Suprapubic skin (tissue), 4 donors: ENCODE measurements at regions not wholly inside any gene's neighbourhood (a gene's known extent, or its start where the extent isn't known, plus 50 kb on each side); places are given as distances from the start of the nearest gene placed in this dataset.

ENCODE experiments used
- EP300 ChIP-seq: sonication (generic); formaldehyde crosslinking; IDR thresholded peaks from one replicate; pipeline ENCODE4 v1.6.1; 2017; ENCODE audit warnings: antibody characterized with exemption
- POLR2A ChIP-seq, 2 donors: fragments of 450-650 bp; IDR thresholded peaks; one replicate each; pipeline ENCODE4 v1.6.1; 2017; ENCODE audit warnings: antibody characterized with exemption in 2 of 2, mild to moderate bottlenecking in 2 of 2, moderate library complexity in 2 of 2
- POLR2AphosphoS5 ChIP-seq, 3 donors: sonication (generic); formaldehyde crosslinking; IDR thresholded peaks; one replicate each; pipeline ENCODE4 v1.6.1; 2017; ENCODE audit warnings: antibody characterized with exemption in 3 of 3
- TF ChIP-seq, protein P1 (sequence below), 2 donors: fragments of 200-600 bp in 1 of 2; fragments of 450-650 bp in 1 of 2; sonication (generic) in 1 of 2; IDR thresholded peaks; one replicate each; pipeline ENCODE4 v1.5.1; 2016 to 2019; ENCODE audit warnings: antibody characterized with exemption in 2 of 2, mild to moderate bottlenecking in 1 of 2, moderate library complexity in 1 of 2

DNA sequence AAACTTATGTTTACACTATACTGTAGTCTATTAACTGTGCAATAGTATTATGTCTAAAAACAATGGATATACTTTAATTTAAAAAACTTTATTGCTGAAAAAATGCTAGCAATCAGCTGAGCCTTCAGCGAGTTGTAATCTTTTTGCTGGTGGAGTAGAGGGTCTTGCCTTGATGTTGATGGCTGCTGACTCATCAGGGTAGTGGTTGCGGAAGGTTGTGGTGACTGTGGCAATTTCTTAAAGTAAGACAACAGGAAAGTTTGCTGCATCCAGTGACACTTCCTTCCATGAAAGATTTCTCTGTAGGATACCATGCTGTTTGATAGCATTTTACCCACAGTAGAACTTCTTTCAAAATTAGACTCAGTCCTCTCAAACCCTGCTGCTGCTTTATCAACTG, 234.7 kb upstream of the CSF3R start:
- no peak for TF ChIP-seq POLR2A (IDR thresholded peaks at IDR 0.05)
- TF ChIP-seq, protein P1, sequence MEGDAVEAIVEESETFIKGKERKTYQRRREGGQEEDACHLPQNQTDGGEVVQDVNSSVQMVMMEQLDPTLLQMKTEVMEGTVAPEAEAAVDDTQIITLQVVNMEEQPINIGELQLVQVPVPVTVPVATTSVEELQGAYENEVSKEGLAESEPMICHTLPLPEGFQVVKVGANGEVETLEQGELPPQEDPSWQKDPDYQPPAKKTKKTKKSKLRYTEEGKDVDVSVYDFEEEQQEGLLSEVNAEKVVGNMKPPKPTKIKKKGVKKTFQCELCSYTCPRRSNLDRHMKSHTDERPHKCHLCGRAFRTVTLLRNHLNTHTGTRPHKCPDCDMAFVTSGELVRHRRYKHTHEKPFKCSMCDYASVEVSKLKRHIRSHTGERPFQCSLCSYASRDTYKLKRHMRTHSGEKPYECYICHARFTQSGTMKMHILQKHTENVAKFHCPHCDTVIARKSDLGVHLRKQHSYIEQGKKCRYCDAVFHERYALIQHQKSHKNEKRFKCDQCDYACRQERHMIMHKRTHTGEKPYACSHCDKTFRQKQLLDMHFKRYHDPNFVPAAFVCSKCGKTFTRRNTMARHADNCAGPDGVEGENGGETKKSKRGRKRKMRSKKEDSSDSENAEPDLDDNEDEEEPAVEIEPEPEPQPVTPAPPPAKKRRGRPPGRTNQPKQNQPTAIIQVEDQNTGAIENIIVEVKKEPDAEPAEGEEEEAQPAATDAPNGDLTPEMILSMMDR (IDR thresholded peaks at IDR 0.05), result no peak
- no peak for TF ChIP-seq POLR2AphosphoS5 (IDR thresholded peaks at IDR 0.05)
- TF ChIP-seq EP300, result no peak
